NCI-H2171 (cell line): ENCODE measurements at regions not wholly inside any gene's neighbourhood (a gene's known extent, or its start where the extent isn't known, plus 50 kb on each side); places are given as distances from the start of the nearest gene placed in this dataset.

ENCODE experiments used
- DNase-seq: peaks from one replicate; lab custom pipeline; 2025; lab: John Stamatoyannopoulos, UW

DNA sequence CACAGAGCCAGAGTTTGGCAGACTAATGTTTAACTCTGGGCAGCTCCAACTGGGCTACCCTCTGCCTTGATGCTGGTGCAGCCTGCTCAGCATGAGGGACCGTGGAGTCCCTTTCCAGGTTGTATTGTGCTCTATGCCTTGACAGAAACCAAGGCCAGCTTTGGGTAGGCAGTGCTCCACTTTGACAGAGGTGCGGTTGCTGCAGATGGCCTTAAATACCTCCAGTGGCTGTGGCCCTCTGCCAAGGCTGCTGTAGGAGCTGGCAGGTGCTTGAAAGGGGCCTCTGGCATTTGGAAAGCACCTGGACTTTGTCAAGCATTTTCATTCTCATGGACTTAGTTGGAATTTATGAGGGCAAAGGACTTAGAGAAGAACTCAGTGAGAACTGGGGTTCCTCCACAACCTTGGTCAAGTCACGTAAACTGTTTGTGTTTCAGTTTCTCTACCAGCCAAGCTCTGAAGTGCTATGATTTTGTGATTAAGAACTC is 249.7 kb upstream of the ZNF462 start:
- peak; percentile 62 for DNase-seq

DNA sequence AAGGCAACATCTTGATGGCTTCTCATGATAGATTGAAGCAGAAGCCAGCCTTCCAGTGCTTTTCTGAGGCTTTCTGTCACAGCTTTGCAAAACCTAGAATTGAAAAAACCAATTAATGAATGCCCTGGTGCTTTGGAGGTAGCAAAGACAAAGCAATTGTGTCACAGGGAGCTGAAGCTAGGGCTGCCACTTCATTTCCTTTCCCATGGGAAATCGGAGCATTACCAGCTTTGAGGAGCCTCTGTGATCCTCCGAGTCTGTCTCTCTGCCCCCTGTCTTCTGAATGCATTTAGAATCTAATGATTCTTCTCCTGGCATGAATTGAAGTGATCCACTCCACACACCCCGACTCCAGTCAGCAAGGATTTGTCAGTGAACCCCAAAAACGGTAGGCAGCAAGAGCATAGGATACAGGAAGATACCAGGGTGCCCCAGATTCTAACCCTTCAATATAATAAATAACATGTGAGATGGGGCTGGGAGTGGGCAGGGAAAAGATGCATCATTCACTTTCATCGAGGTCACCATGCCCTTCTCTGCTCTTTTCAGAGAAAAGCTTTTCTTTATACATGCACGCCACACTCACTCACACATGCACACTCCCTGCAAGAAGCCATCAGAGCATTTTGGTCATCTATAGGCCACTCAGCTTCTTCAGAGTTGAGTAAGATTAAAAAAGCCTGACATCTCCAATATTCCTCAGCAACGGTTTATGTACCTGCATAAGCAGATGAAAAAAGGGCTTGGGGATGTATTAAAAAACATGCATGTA is 247.7 kb upstream of the ZNF462 start:
- no peak for DNase-seq

DNA sequence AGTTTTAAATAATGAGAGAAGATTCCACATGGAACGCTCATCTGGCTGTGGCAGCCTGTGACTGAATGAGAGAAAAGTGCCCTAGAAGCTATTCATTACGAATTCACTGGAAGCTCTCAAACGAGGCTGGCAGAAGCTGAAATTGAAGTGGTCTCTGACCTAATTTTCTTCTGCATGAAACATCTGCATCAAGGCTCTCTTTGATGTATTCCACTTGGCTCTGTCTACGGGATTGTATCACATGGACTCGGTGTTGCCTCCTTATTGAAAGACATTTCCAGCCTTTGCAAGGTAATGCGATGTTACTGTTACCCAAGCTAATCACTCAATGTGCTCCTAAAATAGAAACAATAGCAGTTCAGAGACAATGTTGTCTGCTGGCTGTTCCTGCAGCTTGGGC is 246.9 kb upstream of the ZNF462 start:
- DNase-seq, result no peak

DNA sequence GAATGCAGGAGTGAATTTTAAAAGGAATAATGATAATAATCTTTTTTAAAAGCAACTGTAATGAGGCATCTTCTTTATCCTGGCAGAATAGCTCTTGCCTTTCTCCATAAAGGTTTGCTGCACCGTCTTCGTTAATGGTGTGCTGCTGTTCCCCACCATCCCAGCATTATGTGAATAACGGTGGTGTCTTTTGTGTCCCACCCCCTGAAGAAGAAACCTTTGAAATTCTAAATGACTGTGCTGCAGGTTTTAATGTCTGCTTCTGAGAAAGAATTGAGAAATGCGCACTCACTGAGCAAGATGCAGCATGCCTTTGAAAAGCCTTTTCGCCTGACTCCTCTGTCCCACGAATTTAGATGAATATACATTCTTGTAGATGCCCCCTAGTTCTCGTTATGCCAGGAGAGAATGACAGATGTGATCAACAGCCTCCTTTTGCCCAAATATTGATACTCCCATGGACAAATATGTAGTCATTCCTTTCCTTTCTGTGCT is 246.1 kb upstream of the ZNF462 start:
- no peak for DNase-seq

DNA sequence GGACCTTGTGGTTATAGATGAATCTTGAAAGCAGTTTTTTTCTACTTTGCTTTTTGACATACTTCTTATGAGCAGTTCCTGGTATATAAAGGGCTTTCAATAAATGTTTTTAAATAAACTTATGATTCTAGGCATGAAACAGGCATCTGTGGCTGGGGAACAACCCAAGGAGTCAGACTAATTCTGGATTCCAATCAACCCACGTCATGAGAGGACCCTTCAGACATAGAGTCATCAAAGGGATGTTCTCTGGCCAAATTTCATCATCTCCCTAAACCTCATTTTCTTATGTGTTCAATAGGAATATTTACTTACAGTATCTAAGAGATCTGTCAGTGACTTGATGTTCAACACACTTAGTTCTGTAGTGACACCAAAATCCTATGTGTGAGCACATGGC is 243.8 kb upstream of the ZNF462 start:
- no peak for DNase-seq

DNA sequence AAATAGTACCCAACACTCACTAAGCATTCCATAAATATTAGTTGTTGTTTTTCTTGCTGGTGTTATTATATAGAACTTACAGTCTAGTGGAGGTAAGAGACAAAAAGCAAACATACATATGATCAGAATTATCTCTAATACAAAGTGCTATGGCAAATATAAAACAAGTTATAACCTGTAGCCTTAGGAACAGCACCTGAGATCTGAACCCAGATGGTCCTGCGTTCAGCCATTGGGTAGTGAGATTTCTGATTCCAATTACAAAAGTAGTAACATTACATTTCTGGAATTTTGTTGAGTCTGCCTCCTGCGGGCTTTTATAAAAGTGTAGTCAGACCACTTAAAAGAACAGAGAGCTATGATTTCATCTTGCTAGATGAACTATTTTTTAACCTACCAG is 242.9 kb upstream of the ZNF462 start:
- DNase-seq, result no peak

DNA sequence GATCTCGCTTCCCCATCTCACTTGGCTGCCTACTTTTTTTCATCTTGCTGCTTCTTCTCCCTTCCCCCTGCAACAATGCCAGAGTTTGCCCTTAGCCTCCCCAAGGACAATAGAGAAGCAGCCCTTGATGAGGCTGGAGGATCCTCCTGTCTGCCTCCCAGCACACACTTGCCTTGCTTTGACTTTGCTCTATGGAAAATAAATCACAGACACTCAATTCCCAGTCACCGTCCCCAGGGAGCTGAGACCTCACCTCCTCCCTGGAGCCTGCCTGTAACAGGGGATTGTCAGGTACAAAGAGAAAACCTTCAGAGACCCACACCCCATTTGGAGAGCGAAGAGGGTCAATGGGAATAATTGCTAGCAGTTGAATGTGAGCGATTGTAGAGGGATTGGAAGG is 242.1 kb upstream of the ZNF462 start:
- DNase-seq, result no peak

DNA sequence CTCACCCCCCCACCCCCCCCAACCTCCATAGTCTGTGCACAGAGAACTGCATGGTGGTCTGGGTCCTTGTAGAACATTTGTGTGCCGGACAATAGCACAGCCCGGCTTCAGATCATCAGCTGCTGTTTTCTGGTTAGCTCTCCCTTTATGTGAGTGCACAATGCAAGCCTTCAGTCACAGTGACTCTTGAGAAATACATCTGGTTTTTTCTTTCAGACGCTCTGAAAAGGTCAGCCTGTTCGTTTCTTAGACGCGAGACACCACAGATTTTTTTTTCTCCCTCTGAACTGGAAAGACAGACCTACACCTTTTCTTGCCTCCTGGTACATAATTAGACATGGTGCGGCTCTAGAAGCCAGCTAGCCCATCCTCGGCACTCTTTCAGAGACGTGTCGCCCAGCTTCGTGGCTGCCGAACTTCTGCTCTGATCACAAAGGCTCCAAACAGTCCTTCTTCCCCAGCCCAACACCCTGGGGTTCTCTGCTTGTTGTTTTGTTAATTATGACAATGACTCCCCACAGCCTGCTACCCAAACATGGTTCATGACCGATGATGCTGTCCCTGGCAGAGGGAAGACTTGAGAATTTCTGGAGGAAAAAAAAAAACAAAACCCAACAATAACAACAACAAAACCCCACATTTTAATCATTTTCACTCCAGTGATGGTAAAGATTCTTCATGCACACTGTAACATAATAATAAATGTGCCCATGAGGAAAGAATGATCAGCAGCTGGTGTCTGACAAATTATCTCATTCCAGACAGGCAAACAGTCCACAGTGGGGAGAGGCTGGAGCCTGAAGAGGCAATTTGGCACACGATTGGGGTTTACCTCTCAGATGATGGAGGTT is 241.4 kb upstream of the ZNF462 start:
- DNase-seq, result peak; percentile 64

DNA sequence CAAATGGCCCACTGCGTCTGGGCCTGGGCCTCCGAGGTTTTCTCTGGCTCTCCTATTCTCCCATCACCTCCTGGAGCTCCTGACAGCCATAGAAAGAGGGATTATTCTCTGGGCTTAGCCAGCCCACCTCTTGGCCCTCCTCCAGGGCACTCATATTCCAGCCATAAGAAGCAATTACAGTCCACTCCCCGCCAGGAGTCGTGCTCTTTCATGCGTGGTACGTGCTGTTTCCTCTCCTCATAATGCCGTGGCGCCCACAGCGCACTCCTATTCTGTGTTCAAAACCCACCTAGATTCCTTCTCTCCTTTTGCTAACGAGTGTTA is 240.8 kb upstream of the ZNF462 start:
- DNase-seq, result peak; percentile 64

DNA sequence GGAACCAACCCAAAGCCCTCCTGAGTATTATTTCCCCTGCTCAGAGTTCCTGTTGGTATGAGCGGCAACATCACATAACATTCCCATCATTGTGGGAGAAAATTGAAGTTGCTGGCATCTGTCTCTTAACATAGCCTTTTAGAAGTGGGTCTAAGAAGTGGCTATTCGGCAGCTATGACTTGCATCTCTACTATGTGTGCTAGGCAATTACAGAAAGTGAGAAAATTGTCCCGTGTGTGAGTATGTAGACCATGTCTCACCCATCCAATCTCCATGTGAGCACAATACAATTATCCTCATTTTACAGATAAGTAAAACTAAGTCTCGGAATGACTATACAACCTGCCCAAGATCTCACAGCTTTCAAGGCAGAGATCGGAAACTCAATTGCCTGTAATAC is 239.4 kb upstream of the ZNF462 start:
- DNase-seq, result no peak

DNA sequence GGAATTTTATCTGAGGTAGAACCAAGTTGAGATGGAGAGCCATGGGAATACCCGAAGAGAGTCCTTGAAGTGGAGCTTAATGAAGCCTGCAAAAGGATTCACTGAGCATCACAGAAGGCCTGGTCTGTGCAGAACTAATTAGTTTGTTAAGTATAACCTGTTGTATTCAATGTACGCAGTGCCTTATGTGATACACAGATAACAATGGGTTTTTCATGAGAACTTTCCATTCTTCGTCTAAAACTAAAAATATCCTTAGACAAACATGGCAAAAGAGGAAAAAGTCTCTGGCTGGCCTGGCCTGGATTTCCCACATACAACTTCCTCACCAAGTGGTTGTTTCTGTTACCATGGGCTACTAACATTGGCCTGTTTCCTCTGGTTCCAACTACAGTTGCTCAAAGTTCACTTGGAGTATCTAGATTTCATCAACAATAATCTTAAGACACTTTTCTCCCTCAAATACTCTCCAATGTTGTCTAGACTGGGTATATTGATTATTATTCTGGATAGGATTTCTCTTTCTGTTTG is 237.6 kb upstream of the ZNF462 start:
- no peak for DNase-seq

DNA sequence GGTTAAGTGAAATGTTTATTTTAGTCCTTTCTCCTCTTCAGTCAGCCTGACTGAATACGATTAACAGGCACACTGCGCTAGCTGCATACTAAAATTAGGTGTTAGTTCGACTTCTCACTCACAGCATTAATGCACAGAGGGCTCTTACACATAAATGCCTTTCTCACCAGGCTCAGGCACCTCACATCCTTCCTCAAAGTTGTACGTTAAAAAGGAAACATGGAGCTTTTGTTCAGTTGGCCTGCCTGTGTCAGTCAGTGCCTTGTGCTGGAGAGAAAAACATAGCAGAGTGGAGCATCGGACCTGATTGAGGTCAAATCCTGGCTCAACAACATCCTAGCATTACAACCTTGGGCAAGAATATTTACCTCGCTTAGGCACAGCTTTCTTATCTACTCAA is 236.0 kb upstream of the ZNF462 start:
- DNase-seq, result no peak

DNA sequence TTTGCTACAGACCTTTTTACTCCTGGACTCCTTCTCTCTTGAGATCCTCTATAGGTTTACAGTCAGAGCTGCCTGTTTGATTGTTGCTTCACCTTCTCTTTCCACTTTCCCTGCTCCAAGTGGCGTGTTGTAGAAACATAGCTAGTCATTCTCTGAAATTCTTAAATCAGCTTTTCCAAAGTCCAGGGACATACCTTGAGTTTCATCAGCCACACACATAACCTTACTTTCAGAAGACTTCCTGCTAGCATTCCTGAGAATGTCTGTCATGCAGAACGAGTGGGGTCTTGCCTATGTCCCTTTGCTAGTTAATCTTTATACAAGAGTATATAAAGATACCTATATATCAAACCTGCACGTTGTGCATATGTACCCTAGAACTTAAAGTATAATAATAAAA is 230.3 kb upstream of the ZNF462 start:
- DNase-seq, result no peak

DNA sequence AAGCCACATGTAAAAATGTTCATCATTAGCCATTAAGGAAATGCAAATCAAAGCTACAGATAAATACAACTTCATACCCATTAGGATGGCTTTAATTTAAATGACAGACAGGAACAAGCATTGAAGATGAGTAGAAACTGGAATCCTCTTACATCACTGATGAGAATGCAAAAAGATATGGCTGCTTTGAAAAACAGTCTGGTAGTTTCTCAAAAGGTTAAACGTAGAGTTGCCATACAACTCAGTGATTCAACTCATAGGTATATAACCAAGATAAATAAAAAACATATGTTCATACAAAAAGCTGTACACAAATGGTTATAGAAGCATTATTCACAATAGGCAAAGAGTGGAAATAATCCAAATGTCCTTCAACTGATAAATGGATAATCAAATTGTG is 228.8 kb upstream of the ZNF462 start:
- no peak for DNase-seq

DNA sequence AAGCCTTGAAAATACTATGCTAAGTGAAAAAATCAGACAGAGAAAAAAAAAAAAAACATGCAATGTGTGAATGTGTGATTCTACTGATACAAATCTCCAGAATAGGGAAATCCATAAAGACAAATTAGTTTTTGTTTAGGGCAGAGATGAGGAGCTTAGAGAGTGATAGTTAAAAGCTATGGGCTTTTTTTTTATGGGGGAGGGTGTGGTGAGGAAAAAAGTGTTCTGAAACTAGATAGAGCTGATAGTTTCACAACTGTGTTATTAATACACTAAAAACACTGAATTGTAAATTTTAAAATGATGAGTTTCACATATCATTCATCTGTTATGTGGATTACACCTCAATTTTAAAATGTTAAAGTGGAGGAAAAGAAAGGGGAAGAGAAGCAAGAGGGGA is 228.3 kb upstream of the ZNF462 start:
- DNase-seq, result no peak

DNA sequence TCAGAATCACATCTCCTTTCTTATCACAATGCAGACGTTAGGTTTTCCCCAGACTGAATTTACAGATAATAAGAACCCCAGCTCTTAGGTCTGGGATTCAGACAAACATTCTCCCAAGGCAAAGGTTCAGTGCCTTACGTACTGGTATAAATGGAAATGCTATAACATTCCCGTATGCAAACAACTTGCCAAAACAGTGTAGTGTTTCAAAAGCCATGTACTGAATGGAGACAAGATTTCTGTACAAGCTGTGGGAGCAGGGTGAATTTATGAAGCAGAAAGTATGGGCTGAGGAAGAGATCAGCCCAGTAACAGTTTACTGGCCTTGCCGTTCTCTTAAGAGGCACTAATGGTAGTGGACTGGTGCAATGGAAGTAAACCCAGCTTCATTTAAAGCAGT is 225.5 kb upstream of the ZNF462 start:
- DNase-seq, result no peak

DNA sequence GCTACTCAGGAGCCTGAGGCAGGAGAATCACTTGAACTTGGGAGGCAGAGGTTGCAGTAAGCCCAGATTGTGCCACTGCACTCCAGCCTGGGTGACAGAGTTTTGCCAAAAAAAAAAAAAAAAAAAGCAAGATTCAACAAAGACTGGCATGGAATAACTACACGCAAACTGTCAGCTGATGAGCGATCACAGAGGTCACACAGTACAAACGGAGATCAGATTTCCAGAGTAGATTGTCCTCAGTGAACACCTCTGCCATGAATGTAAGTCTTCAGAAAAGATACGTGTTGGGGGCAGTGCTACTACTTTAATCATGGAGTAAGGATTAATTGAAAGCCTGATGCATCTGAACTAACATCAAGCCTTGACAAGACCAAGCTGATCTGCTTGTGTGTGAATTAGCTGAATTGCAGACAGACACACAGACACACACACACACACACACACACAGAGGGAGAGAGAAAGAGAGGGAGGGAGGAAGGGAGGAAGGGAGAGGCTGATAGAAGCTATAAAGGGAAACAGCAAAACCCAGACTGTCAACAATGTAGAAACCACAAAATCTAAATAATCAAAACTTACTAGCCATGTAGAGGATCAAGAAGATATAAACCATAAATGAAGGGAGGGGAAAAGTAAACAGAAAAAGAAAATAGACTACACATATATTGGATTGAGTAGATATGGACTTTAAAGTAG is 222.9 kb upstream of the ZNF462 start:
- no peak for DNase-seq

DNA sequence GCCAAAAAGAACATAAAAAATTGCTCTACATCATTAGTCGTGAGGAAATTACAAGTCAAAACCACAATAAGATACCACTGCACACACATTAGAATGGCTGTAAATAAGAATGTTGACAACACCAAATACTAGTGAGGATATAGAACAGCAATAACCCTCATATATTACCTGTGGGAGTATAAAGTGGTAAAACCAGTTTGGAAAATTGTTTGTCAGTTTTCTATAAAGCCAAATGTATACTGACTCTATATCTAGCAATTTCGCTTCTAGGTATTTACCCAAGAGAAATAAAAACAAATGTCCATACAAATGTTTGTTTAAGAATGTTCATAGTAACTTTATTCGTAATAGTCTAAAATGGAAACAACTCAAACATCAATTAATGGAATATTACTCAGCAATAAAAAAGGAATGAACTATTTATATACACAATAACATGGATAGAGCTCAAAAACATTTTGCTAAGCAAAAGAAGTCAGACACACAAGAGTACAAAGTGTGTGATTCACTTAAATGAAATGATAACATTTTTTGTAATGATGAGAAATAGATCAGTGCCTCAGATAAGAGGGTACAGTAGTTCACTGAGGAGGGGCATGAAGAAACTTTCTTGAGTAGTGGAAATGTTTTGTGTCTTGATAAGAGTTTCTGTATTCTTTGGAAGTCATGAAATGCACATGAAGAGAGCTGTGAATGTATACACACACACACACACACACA is 219.6 kb upstream of the ZNF462 start:
- DNase-seq, result no peak

DNA sequence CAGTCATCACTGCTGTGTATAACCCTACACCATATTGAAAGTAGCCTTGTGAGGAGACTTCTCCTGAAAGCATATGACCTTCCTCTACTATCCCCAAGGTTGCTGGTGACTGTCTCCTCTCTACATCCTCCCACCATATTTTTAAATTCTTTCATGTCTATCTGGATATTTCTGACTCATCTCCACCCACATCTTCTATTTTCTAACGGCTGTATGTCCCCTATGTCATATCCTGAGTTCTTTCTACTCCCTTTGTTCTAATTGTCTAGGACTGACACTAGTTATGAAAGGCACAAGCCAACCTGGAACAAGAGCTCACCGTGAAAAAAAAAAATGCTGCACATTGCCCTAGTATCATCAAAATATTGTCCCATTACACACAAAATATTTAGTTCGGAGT is 218.3 kb upstream of the ZNF462 start:
- no peak for DNase-seq

DNA sequence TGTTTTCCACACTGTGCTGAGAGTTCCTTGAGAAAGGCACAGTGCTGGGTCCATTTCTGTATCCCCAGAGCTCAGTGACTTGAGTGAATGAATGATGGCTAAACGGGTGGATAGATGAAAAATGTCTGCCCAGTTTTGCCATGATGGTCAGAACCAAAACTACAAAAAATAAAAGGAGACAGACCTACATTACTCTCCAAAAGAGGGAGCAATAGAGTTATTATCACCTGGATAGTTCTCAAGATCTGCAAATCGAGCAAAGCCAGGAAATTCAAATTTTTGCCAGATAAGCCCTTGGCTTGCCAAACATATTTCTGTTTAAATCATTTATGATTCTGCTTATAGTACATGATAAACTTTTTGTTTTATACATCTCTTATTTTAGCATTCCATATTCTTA is 214.2 kb upstream of the ZNF462 start:
- no peak for DNase-seq

DNA sequence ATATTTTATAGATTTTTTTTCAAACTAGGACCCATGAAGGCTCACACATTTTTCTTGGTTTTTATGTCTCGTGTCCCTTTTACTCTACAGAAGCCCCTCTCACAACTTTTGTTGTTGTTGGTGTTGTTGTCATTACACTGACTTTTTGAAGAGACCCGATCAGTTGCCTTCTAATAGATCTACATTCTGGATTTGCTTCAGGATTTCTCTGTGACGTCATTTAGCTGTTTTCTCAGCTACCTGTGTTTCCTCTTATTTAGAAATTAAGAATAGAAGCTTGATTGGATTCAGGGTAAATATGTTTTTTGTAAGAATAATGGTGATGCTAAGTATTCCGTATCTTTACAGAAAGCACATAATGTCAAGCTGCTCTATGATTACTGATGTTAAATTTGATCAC is 213.3 kb upstream of the ZNF462 start:
- no peak for DNase-seq

DNA sequence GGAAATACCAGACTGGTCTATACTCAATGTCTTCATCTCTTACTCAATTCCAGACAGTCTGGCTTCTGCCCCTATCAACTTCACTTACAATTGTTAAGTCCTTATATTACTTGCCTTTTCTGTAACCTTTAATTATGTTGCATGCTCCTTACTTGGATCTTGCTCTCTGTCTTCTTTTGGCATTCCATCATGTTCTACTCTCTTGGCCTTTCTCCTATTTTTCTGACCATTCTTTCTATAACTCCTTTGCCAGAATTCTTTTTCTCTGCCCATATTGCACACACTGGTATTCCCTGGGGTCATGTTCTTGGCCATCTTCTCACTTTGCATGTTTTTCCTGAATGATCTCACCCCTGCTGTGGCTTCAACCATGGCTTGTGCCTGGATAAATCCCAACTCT is 209.8 kb upstream of the ZNF462 start:
- DNase-seq, result no peak
